HepG2 (cell line): ENCODE measurements at regions not wholly inside any gene's neighbourhood (a gene's known extent, or its start where the extent isn't known, plus 50 kb on each side); places are given as distances from the start of the nearest gene placed in this dataset.

Source experiments
- CTCF ChIP-seq: sonication (generic); formaldehyde crosslinking; IDR thresholded peaks from 2 replicates; pipeline ENCODE4 v1.5.0; 2020; ENCODE audit warnings: mild to moderate bottlenecking, missing genetic modification reagents, moderate library complexity
- FOSL1 ChIP-seq: sonication (generic); formaldehyde crosslinking; IDR thresholded peaks from 2 replicates; pipeline ENCODE4 v1.9.0; 2021; ENCODE audit warnings: missing genetic modification reagents, borderline replicate concordance
- HMG20B ChIP-seq: conservative IDR thresholded peaks from 2 replicates; pipeline ENCODE4 v1.6.1; 2016; ENCODE audit warnings: missing genetic modification reagents, missing compliant biosample characterization
- MXI1 ChIP-seq: IDR thresholded peaks from 3 replicates; pipeline ENCODE4 v1.6.1; 2012; ENCODE audit warnings: low read depth, low read length, inconsistent platforms, borderline replicate concordance
- POLR2A ChIP-seq, 2 experiments: IDR thresholded peaks; 2 replicates each; pipeline ENCODE4 v1.6.1; 2011; ENCODE audit warnings: low read depth in 2 of 2, low read length in 2 of 2, mild to moderate bottlenecking in 1 of 2, moderate library complexity in 1 of 2; ENCODE audit not compliant: insufficient read depth in 1 of 2
- TBP ChIP-seq: sonication (generic); formaldehyde crosslinking; IDR thresholded peaks from 2 replicates; pipeline ENCODE4 v1.5.0; 2020; ENCODE audit warnings: missing genetic modification reagents
- U2AF1 ChIP-seq: fragments of 200-400 bp; formaldehyde crosslinking; optimal IDR thresholded peaks from 2 replicates; pipeline ENCODE3; 2017; ENCODE audit warnings: mild to moderate bottlenecking, low read depth, low read length
- ZNF263 ChIP-seq: sonication (generic); formaldehyde crosslinking; IDR thresholded peaks from 2 replicates; pipeline ENCODE4 v1.4.0; 2020; ENCODE audit warnings: missing genetic modification reagents
- ZNF335 ChIP-seq: sonication (generic); formaldehyde crosslinking; IDR thresholded peaks from 2 replicates; pipeline ENCODE4 v1.4.0; 2020; ENCODE audit warnings: missing genetic modification reagents
- ZNF383 ChIP-seq: sonication (generic); formaldehyde crosslinking; IDR thresholded peaks from 2 replicates; pipeline ENCODE4 v1.4.0; 2020; ENCODE audit warnings: missing genetic modification reagents, mild to moderate bottlenecking, borderline replicate concordance
- ZNF44 ChIP-seq: sonication (generic); formaldehyde crosslinking; IDR thresholded peaks from 2 replicates; pipeline ENCODE4 v1.5.1; 2020; ENCODE audit warnings: mild to moderate bottlenecking, missing genetic modification reagents
- ZNF512 ChIP-seq: sonication (generic); formaldehyde crosslinking; IDR thresholded peaks from 2 replicates; pipeline ENCODE4 v1.4.0; 2020; ENCODE audit warnings: mild to moderate bottlenecking, missing genetic modification reagents
- ZNF513 ChIP-seq: sonication (generic); formaldehyde crosslinking; conservative IDR thresholded peaks from 2 replicates; pipeline ENCODE4 v1.5.0; 2020; ENCODE audit warnings: missing genetic modification reagents
- ZNF556 ChIP-seq: sonication (generic); formaldehyde crosslinking; IDR thresholded peaks from 2 replicates; pipeline ENCODE4 v1.4.0; 2020; ENCODE audit warnings: mild to moderate bottlenecking, missing genetic modification reagents, borderline replicate concordance

- TF ChIP-seq ZNF44 (CRISPR knock-in tag) (no peak), ZNF512 (no peak), ZNF263 (no peak), ZNF556 (CRISPR knock-in tag) (no peak), U2AF1 (no peak), HMG20B (CRISPR knock-in tag) (no peak), CTCF (CRISPR knock-in tag) (no peak), TBP (CRISPR knock-in tag) (no peak), FOSL1 (CRISPR knock-in tag) (no peak), ZNF335 (no peak), ZNF383 (CRISPR knock-in tag) (no peak), ZNF513 (CRISPR knock-in tag) (no peak), POLR2A (IDR thresholded peaks at IDR 0.05; ENCODE audit: insufficient read depth in 1 of 2, low read depth in 2 of 2, low read length in 2 of 2) (no peak), MXI1 (no peak)
These were observed 276.5 kb upstream of the SFRP2 start for GRCh38 chr4:154065368-154065767.
